ENCODE measurements at regions not wholly inside any gene's neighbourhood (a gene's known extent, or its start where the extent isn't known, plus 50 kb on each side); places are given as distances from the start of the nearest gene placed in this dataset.
"Not testable (repeated sequence)": the region's sequence is repeated elsewhere in the genome, so short reads cannot be mapped to it uniquely, and the experiment has no call there.

- DNase-seq = not testable (repeated sequence)
Measured at GRCh38 chr21:6096560-6097424, 4424.6 kb upstream of the TPTE start.

- DNase-seq = not testable (repeated sequence)
Measured at GRCh38 chr21:6097736-6098135, 4423.6 kb upstream of the TPTE start.

- DNase-seq = not testable (repeated sequence)
Measured at GRCh38 chr21:6098191-6098935, 4423.0 kb upstream of the TPTE start.

- not testable (repeated sequence) for DNase-seq
Measured at GRCh38 chr21:6101588-6101987, 4419.8 kb upstream of the TPTE start.

- DNase-seq = not testable (repeated sequence)
Measured at GRCh38 chr21:6104546-6104945, 4416.8 kb upstream of the TPTE start.

- peak in 1 of 2 donors; percentile 10 for DNase-seq
Measured at GRCh38 chr21:6106686-6107567, 4414.5 kb upstream of the TPTE start.

- not testable (repeated sequence) for DNase-seq
Measured at GRCh38 chr21:6108894-6109293, 4412.5 kb upstream of the TPTE start.

- not testable (repeated sequence) for DNase-seq
Measured at GRCh38 chr21:6109774-6110173, 4411.6 kb upstream of the TPTE start.

GRCh38 chr21:6110716-6111343 is 4410.6 kb upstream of the TPTE start:
- DNase-seq = not testable (repeated sequence)

GRCh38 chr21:6111354-6111753 is 4410.0 kb upstream of the TPTE start:
- peak in 1 of 2 donors; percentile 12 for DNase-seq

- DNase-seq = not testable (repeated sequence)
Measured at GRCh38 chr21:6118336-6118735, 4403.0 kb upstream of the TPTE start.

GRCh38 chr21:6120863-6121262 is 4400.5 kb upstream of the TPTE start:
- DNase-seq = not testable (repeated sequence)

- peak; percentile 9 to 18 for DNase-seq
Measured at GRCh38 chr21:6122629-6123028, 4398.8 kb upstream of the TPTE start.

GRCh38 chr21:6123224-6123623 is 4398.2 kb upstream of the TPTE start:
- peak in 1 of 2 donors; percentile 24 for DNase-seq

GRCh38 chr21:6125549-6126240 is 4395.7 kb upstream of the TPTE start:
- not testable (repeated sequence) for DNase-seq

- DNase-seq = peak in 1 of 2 donors; percentile 58
Measured at GRCh38 chr21:6126976-6127732, 4394.2 kb upstream of the TPTE start.

GRCh38 chr21:6130734-6131133 is 4390.6 kb upstream of the TPTE start:
- DNase-seq = not testable (repeated sequence)

GRCh38 chr21:6133373-6133772 is 4388.0 kb upstream of the TPTE start:
- DNase-seq = not testable (repeated sequence)

- not testable (repeated sequence) for DNase-seq
Measured at GRCh38 chr21:6133852-6134630, 4387.3 kb upstream of the TPTE start.

GRCh38 chr21:6136732-6137131 is 4384.7 kb upstream of the TPTE start:
- DNase-seq = not testable (repeated sequence)

All from CD4-positive, alpha-beta T cell treated with Interleukin-4 for 1 hour (primary cell).